GOT3 (cell line): ENCODE measurements at regions not wholly inside any gene's neighbourhood (a gene's known extent, or its start where the extent isn't known, plus 50 kb on each side); places are given as distances from the start of the nearest gene placed in this dataset.
A peak's percentile ranks its signal among the peaks of the same experiment; 100 is the strongest.

ENCODE experiments used
- DNase-seq: peaks from one replicate; lab custom pipeline; 2025; ENCODE audit warnings: mixed read lengths; lab: John Stamatoyannopoulos, UW

DNA sequence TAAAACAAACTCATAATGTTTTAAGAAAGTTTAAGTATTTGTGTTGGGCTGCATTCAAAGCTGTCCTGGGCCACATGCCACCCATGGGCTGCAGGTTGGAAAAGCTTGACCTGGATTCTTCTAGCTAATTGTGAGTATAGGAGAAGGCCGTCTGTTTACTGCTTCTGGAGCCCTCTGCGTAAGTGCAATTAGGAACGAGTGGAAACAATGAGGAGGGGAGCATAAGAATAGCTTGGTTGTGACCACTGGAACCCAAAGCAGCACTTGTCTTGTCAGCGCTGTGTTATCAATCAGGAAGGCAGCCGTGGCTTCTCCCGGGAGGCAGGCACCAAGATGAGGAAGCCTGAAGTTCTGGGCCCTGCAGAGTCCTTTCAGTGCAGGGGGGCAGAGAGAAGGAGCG, 110.4 kb upstream of the MBNL2 start:
- no peak for DNase-seq

DNA sequence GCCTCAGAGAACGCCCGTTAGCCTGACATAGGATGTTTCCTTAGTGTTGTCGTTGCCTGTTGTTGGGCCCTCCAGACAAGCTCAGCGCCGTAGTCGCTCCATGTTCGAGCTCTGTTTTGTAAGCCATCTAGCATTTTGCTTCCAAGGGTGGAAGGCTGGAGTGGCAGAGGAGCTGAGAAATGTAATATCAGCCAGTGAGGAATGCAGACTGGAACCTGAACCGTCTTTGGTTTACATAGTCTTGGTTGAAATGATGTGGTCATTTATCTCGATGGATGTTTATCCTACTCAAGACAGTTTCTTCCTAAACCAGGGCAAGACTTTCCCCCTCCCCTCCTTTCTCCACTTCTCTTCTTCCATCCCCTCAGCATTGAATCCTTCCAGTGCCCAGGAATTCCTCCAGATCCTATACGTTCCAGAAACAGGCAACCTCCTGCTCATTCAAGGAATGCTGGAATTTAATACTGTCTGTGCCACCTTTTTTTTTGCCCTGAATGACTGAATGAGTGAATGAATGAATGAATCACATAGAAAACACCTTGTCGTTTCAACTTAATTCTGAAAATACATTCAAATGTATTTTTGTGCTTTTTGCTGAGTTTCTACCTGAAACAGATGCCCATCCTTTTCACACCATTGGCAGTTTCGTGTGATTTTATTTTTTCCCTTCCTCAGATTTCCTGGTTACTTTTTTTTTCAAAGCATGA, 109.5 kb upstream of the MBNL2 start:
- no peak for DNase-seq

DNA sequence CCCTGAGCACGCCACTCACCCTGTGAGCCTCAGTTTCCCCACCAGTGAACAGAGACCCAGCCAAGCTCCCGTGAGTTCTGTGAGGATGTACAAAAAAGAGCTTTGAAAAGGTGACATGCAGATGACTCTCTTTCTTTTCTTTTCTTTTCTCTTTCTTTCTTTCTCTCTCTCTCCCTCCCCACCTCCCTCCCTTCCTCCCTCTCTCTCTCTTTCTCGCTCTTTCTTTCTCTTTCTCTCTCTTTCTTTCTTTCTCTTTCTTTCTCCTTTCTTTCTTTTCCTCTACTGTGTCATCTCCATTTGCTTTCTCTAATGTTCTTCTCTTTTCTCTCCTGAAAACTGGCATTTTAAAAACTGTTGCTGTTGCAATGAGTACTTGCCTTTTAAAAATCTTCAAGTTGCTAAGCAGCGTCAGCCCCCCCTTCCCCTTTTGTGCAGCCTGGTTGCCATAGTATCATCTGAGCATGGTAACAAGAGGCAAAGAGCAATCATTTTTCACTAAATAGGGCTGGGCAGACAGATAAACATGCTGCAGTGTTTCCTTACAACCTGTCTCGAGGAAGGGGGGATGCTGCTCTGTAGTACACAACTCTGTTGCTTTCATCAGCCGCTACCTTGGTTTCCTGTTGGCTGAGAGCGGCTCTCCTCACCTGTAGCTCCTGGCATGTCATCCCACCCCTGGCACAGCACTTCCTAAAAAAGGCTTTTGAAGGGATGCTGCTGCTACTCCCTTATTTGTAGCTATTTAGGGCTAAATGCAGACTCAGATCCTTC, 108.7 kb upstream of the MBNL2 start:
- no peak for DNase-seq

DNA sequence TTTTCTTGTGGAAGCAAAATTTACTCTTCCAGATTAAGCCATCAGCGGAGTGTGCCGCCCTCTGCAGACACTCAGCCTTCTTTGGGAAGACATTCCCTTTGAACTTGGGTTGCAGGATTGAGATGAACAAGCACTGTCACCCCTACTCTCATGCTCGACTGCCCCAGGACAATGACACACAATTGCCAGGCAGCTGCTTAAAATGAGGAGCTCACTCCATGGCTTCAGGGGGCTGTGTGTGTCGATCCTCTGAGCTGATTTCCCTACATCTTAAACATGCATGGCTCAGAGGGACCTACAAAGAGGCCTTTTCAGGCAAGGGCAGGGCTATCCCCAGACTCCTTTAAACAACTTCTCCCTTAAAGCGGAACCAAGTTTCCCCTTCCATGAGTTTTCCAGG, 107.5 kb upstream of the MBNL2 start:
- no peak for DNase-seq

DNA sequence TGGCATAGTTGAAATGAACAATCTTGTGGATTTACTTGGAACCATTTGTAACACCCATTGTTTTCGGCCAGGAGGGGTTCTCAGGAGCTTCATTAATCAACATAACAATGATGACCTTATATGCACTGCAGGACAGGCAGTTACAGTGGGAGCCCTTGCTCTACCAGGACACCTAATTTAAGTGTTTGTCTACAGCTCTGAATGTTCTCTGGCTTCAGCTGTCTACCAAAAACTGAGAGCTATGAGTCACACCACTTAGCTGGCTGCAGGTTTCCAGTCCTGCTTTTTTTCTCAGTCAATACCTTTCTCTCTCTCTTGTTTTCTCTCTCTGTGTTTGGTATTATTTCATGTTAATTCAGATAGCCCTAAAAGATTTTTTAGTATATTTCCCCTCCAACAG, 105.4 kb upstream of the MBNL2 start:
- DNase-seq, result no peak

DNA sequence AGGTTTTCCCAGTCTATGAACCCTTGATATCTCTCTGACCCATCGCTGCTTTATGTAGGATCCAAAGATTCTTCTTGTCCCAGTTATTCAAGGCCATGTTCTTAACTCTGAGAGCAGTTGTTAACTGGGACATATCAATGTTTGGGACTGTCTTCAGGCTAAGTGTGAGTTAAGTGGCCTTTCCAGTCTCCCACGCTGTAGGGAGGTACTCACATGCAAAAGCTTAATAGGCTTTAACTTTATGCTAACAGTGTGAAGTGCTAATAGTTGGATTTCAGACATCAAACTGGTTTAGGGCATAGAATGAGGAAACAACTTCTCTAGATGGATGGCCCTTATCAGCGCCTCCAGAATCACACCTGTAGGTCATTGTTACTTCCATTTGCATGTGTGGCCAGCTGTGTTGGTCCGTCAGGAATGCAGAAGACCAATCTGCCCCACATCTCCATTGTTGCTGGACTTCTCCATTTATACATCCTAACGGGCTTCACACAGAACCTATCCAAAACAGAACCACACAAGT, 104.7 kb upstream of the MBNL2 start:
- DNase-seq, result no peak

DNA sequence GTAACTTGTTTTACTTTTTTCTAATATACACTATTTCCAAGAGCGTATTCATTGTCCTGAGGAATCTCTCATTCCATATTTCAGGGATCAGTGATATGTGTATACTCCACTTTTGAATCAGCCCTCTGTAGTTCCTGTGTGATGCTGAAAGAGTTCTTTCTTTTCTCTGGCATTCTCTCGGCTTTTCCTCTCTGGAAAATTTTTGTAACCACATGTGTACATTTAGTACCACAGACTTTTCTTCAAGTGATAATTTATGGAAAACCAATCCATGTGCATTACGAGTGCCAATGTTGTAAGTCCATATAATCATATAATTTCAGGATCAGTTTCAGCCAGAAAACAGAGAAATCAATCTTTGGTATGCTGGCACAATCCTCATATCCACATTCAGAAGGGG, 102.2 kb upstream of the MBNL2 start:
- DNase-seq, result no peak

DNA sequence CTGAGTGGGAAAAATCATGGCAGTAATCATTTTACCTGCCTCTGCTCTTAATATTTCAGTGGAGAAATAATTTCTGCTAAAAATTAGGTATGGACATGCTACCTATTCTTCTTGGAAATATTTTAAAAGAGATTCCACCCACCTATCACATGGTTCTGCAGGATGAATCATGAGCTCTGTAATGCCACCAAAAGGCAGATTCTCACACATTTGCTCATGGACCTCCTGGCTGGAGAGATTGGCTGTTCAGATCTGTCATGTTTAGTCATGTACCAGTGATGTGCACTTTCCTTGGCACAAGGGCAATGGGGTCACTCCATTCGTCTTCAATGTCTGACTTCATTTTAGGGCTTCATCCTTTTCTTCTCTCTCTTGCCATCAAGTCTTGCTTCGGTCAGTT, 101.8 kb upstream of the MBNL2 start:
- DNase-seq, result no peak

DNA sequence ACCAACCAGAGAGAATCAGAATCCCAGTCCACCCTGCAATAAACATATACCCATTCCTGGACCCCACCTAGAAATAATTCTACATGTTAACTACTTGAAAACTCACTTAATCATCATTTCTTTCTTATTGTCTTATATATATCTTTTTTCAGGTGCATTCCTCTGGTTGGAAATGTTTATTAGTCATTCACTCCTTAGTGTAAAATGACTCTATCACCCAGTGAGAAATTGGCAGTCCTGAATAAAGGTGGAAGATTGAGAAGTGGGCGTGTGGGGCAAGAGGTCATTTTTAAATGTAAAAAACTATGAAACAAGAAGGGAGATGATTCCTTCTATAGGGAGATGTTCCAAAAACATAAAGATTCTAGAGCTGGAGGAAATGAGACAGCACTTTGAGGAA, 101.2 kb upstream of the MBNL2 start:
- DNase-seq, result no peak

DNA sequence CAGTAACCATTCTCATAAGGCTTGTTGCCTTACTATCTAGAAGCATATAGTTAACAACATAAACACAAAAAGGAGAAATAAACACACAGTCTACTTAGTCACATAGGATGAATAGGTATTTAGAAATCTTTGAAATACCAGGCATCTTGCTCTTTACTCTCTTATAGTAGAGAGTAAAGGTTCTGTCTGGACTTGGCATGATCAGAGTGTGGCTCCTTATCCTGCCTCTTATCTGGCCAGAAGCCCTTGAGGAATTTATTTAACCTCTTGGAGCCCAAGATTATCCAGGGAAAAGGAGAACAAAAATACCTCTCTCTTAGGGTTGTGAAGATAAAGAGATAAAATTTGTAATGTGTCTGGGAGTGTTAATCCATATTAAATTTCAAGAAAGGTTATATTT, 100.2 kb upstream of the MBNL2 start:
- no peak for DNase-seq

DNA sequence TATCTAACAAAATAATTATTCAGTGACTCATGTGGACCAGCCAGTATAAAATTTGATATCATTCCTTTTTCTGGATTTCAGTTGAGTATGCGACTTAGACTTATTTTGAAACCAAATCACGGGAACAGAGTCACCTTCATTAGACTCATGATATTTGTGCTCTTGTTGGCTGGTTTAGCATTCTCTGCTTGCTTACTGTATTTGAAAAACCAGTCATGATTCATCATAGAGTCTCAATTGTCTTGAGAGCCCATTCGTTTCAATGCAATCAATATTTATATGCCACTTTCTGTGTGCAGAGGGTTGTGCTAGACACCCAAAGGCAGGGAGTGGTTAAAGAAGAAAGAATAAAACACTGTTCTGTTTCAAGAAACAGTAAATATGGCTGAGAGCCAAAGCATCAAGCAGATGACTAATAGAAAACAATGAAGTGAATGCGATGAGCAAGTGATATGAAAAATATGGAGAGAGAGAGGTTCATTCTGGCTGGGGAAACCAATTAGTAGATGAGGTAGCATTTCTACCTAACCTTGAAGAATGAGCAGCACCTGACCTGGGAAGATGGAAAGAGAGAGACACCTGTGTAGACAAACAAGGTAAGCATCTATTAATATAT, 99.6 kb upstream of the MBNL2 start:
- DNase-seq, result no peak

DNA sequence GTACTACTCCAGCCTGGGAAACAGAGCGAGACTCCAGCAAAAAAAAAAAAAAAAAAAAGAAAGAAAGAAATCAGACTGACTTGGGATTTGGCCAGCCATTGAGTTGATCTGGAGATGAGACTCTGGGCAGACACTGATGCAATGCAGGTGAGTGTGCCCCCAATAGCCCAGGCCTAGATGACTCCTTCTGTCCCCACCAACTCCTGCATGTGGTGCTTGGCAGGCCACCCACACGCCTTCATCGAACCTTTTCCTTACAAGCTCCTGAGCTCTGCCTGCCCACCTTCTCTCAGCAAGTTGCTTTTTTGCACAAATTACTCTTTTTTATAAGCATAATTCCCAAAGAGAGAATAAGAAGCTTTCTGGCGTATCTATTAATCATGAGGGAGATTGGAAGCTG, 97.9 kb upstream of the MBNL2 start:
- DNase-seq, result no peak

DNA sequence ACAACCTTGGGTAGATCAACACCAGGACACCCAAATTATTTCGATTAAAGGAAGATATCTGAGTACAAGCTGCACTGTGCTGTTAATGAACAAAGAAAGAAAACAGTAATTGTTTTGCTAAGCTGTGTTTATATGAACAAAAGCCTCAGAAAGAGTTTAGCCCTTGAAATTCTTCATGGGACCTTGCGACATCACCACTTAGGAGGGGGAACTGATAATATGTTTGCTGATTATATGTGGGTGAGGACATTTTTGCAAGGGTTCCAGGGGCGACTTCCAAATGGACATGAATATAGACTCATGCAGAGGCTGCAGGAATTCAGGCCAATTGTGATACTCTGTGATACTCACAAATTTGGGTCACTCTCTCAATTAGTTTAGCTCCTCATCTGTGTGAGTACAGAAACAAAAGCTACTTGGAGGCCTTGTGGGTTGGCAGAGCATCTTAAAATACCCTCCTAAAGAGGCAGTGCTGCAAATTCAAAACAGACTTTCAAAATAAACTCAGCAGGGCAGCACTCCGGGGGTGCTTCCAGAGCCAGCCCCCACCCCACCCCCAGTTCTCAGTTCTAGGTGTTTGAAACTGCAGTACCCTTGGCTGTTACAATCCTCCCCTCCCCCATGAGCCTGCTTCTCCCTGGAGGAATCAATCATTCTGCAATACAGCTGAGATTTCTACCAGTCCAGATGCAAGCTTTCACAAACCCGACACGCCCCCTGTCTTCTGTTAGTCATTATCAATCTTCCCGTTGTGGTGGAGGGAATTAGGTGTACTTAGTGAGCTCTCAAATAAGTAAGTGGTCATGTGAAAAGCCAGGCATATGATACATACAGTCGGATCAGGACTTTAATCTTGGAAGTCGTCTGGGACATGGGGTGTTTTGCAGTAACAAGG, 97.0 kb upstream of the MBNL2 start:
- peak; percentile 95 for DNase-seq

DNA sequence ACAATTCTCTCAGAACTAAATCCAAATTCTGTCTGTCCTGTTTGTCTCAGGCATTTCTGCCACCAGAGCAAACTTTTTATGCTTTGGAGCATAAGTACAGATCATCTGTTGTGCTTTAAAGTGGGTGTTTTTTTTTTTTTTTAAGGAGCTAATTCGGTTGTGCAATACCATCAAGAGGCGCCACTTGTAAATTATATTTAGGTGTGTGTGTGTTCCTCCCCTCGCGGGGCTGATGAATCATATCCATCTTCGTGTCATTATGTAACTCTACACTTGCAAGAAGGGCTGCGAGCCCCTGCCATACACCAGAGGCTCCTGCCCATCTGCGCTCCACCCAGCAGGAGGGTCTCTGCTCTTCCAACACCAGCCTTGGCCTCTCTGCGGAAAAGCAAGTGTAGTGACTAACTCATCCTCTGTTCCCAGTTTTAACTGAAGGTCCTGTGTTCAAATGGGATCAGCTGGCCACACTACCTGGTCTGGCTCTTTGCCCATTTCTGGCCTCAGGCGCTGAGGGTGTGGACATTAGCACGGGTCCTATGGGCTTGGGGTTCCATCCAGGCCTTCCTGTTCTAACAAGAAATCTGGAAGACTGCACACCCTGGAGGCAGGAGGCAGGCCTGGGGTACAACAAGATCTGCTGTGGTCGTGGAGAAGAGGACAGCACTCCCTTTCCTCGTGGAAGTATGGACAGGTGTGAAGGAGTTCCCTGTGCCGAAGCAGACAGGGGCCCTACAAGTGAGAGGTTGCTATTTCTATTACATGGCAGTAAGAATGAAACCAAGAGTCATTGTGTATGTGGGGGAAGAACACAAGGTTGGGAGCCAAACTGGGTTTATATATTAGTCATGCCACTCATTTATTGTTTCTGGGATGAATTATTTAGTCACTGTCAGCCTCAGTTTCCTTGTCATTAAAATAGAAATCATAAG, 96.1 kb upstream of the MBNL2 start:
- DNase-seq, result no peak

DNA sequence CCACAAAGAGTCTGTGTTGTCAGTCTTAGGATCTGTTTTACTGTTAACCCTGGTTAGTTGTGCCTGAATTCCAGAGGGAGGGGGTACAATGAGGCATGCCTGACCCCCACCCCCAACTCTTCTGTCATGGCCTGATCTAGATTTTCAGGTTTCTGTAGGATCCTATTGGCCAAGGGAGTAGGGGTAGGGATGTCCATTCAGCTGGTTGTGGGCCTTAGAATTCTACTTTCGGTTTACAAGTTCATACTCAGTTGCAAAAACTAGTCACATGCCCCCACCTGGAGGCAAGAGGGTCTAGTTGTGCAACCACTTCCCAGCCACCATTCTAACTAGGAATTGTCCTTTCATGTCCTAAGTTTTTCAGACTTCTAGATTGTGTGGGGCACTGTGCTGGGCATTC, 94.3 kb upstream of the MBNL2 start:
- no peak for DNase-seq

DNA sequence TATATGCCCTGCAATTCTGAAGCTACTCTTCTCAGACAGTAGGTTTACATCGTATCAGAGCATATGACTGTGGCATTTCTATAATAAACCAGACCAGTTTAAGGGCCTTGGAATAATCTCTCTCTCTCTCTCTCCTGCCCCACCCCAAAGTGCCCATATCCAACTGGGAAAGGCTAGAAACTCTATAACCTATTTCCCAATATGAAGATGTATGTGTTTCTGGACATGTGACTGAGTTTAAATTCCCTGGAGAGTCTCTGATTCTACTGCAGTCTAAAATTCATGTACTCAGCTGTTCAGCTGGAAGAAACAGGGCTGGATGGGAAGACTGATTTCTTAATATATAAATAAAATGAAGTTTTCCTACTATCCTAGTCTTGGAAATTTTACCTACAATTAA, 91.9 kb upstream of the MBNL2 start:
- no peak for DNase-seq

DNA sequence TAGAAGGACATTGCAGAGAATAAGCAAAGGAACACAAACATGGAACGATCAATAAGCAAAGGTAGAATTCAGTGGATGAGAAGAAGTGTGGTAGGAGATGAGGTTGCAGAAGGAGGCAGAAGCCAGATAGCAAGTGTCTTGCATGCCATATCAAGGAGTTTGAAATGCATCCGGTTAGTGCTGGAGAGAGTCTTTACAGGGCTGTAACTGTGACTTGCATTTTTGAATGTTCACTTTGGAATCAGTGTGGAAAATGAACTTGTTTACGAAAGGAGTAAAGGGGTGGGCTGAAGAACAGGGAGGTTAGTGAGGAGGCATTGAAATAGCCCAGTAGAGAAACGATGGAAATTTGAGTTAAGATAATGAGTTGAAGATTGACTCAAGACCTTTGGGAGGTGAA, 90.7 kb upstream of the MBNL2 start:
- DNase-seq, result no peak

DNA sequence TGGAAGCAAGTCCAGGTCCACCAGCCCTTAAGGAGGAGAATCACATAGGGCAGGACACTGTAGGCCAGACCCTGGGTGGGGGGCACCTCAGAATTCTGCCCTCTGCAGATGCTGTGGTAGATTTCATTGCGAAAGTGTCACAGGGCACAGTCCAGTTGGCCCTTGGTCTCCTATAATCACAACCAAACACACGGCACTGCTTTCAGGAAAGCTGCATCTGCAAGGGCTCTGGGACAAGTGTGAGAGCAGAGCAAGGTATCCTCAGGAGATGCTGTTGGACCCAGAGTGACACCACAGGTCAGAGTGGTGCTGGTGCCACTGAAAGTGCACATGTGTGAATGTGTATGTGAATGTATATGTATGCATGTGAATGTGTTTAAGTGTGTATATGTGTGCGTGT, 88.6 kb upstream of the MBNL2 start:
- DNase-seq, result no peak

DNA sequence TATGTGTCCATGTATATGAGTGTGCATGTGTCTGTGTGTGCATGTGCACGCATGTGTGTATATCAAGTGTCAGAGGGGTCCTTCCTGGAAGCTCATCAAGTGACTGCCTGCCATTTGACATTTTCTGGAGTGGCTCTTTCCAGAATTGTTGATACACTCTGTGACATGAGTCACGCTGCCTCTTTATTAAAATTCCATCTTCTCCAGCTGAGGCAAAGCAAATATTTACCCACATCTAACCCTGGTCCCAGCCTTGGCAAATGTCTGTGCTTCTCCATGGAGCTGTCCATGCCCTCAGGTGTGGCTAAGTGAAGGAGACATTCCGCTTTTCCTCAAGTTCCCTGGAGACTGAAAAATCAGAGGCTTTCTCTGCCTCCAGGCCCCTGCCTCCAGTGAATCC, 88.2 kb upstream of the MBNL2 start:
- DNase-seq, result no peak

DNA sequence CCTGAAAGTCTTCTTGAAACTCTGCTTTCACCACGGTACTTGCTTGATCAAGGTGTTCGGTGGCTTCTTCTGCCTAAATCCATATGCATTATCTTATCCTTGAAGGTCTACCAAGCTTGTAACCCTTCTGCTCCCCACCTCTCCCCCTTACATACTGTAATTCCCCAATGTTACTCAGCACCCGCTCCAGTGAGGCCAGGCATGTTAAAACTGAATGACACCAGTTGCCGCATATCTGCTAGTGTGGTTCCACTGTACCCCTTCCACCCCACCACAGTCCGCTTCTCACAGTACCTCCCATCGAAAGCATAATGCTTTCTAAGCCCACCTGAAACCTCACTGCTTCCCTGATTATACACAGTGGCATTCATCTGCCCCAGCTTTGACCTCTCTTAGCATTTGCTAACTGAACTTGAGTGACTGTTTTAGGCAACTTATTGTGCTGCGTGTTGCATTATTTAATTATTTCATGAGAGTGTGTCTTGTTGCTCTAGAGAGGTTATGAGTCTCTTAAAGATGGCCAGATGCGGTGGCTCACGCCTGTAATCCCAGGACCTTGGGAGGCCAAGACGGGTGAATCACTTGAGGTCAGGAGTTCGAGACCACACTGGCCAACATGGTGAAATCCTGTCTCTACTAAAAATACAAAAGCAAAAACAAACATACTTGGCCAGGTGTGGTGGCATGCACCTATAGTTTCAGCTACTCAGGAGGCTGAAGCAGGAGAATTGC, 87.6 kb upstream of the MBNL2 start:
- no peak for DNase-seq
